B cell (primary cell): ENCODE measurements at regions not wholly inside any gene's neighbourhood (a gene's known extent, or its start where the extent isn't known, plus 50 kb on each side); places are given as distances from the start of the nearest gene placed in this dataset.

Experiments
- ATAC-seq: fragments of 200-7000 bp; cut with Tn5 transposase; one replicate; pipeline ENCODE4 v1.10.0; 2021; ENCODE audit warnings: low read depth, mild to moderate bottlenecking, moderate number of reproducible peaks, moderate library complexity
- CTCF ChIA-PET: fragments of 350-600 bp; sonication (Branson Sonifier 250); formaldehyde crosslinking; loops from one replicate; lab custom pipeline; 2021; ENCODE audit warnings: antibody characterized with exemption, inconsistent platforms; lab: Charles Lee
- POLR2A ChIA-PET: fragments of 350-600 bp; sonication (Branson Sonifier 250); formaldehyde crosslinking; loops from one replicate; lab custom pipeline; 2021; ENCODE audit warnings: antibody characterized with exemption; lab: Charles Lee
- DNase-seq: peaks from one replicate; pipeline ENCODE4 v3.0.0; 2013
- H2AFZ ChIP-seq: 2 replicates; pipeline ENCODE4 v1.6.1; 2012; ENCODE audit warnings: mild to moderate bottlenecking, low read depth, low read length; ENCODE audit not compliant: insufficient read depth, poor library complexity, severe bottlenecking
- H3K27ac ChIP-seq, 2 donors: 1 replicate in 1 of 2; 2 replicates in 1 of 2; pipeline ENCODE4 v1.5.1; 2012 to 2013; ENCODE audit warnings: low read length in 2 of 2, mild to moderate bottlenecking in 2 of 2, moderate library complexity in 1 of 2
- H3K27me3 ChIP-seq, 4 experiments: fragments of 200-600 bp in 1 of 4; sonication (generic) in 1 of 4; replicated peaks in 1 of 4; 1 replicate in 2 of 4; 2 replicates in 2 of 4; pipeline versions ENCODE4 v1.6.1 to v1.7.0; 2013 to 2016; ENCODE audit warnings: low read length in 3 of 4, mild to moderate bottlenecking in 2 of 4, mixed read lengths in 1 of 4, moderate library complexity in 1 of 4; ENCODE audit not compliant: insufficient read depth in 4 of 4, control insufficient read depth in 3 of 4; ENCODE audit errors: control extremely low read depth in 1 of 4
- H3K36me3 ChIP-seq, 2 experiments: replicated peaks in 1 of 2; 1 replicate in 1 of 2; 2 replicates in 1 of 2; pipeline versions ENCODE4 v1.6.1 to v1.7.1; 2013; ENCODE audit warnings: low read length in 1 of 2; ENCODE audit not compliant: insufficient read depth in 2 of 2, control insufficient read depth in 1 of 2; ENCODE audit errors: control extremely low read depth in 1 of 2, extremely low read depth in 1 of 2
- H3K4me1 ChIP-seq, 2 donors: fragments of 200-600 bp in 1 of 2; sonication (generic) in 1 of 2; 1 replicate in 1 of 2; 2 replicates in 1 of 2; pipeline versions ENCODE4 v1.5.1 to v1.6.1; 2013 to 2017; ENCODE audit warnings: low read length in 2 of 2; ENCODE audit not compliant: control insufficient read depth in 2 of 2, insufficient read depth in 2 of 2
- H3K4me2 ChIP-seq: replicated peaks from 2 replicates; pipeline ENCODE3; 2012; ENCODE audit warnings: mild to moderate bottlenecking, low read depth, low read length; ENCODE audit not compliant: poor library complexity, severe bottlenecking
- H3K4me3 ChIP-seq, 5 experiments: fragments of 200-600 bp in 1 of 5; sonication (generic) in 1 of 5; 1 replicate in 3 of 5; 2 replicates in 2 of 5; pipeline versions ENCODE4 v1.5.1 to v1.7.0; 2011 to 2016; ENCODE audit warnings: low read length in 4 of 5, mild to moderate bottlenecking in 4 of 5, low read depth in 2 of 5, control low read depth in 1 of 5, moderate library complexity in 1 of 5; ENCODE audit not compliant: insufficient read depth in 1 of 5; ENCODE audit errors: control extremely low read depth in 1 of 5, extremely low read depth in 1 of 5
- H3K79me2 ChIP-seq: fragments of 200-600 bp; sonication (generic); one replicate; pipeline ENCODE4 v1.6.0; 2016; ENCODE audit warnings: low read length; ENCODE audit not compliant: control insufficient read depth, insufficient read depth
- H3K9ac ChIP-seq: fragments of 200-600 bp; sonication (generic); 2 replicates; pipeline ENCODE4 v1.6.1; 2017; ENCODE audit warnings: mild to moderate bottlenecking, low read length, moderate library complexity
- H3K9me3 ChIP-seq, 3 donors: one replicate each; pipeline versions ENCODE4 v1.6.1 to v1.7.1; 2013; ENCODE audit warnings: low read length in 2 of 3; ENCODE audit not compliant: control insufficient read depth in 2 of 3, insufficient read depth in 1 of 3; ENCODE audit errors: control extremely low read depth in 1 of 3
- H4K20me1 ChIP-seq: 2 replicates; pipeline ENCODE4 v1.6.0; 2012; ENCODE audit warnings: mild to moderate bottlenecking, low read length; ENCODE audit not compliant: insufficient read depth, control insufficient read depth, poor library complexity, severe bottlenecking
- H3K27ac Mint-ChIP-seq: one replicate; pipeline ENCODE4 v1.8.0; 2021; ENCODE audit warnings: mixed read lengths
- H3K27me3 Mint-ChIP-seq: one replicate; pipeline ENCODE4 v1.8.0; 2021; ENCODE audit warnings: mixed read lengths
- H3K4me1 Mint-ChIP-seq: one replicate; pipeline ENCODE4 v1.8.0; 2021; ENCODE audit warnings: mixed read lengths
- H3K4me3 Mint-ChIP-seq: one replicate; pipeline ENCODE4 v1.8.0; 2021; ENCODE audit warnings: mixed read lengths
- H3K9me3 Mint-ChIP-seq: one replicate; pipeline ENCODE4 v1.8.0; 2022; ENCODE audit warnings: mixed read lengths; ENCODE audit not compliant: insufficient read depth
- EZH2 ChIP-seq: IDR thresholded peaks from 2 replicates; pipeline ENCODE4 v1.6.1; 2012; ENCODE audit warnings: borderline replicate concordance, low read depth, mild to moderate bottlenecking, moderate library complexity, low read length; ENCODE audit not compliant: insufficient read depth, poor library complexity, severe bottlenecking
- WGBS: methylation state at CpG from one replicate; pipeline ENCODE4 v1.1.5; 2013; ENCODE audit warnings: missing lambda C conversion rate; ENCODE audit not compliant: insufficient coverage; 5-methylcytosine and 5-hydroxymethylcytosine counted together
- intact Hi-C: fragments of 100-400 bp; cut with micrococcal nuclease; formaldehyde crosslinking; loops from one replicate; pipeline ENCODE4 v1.10.0; 2022
- TF ChIP-seq, protein P1 (sequence below): fragments of 200-600 bp; IDR thresholded peaks from one replicate; pipeline ENCODE4 v1.8.0; 2022; ENCODE audit warnings: antibody characterized with exemption, mild to moderate bottlenecking

DNA sequence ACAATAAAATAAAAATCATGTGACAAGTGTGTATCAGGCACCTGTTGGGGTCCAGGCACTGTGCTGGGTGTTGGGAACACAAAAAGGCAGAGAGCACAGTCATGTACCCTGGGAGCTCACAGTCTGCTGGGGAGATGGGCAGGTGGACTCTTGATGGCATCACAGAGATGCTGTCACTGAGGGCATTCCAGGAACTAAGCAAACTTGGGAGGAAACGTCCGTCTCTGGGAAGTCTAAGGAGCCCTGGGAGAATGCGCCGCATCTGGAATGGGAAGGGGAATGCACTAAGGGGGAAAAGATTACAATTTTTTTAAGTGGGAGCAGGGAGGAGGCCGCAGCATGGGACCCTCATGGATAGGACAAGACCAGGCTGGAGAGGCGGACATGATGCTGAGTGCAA is 80.9 kb upstream of the ZNF423 start:
- Mint-ChIP-seq H3K9me3 (peaks cover 3% of the 10 kb centered on the region), H3K4me1 (no peaks in the 10 kb centered on the region), H3K27me3 (peaks cover 15% of the 10 kb centered on the region), H3K4me3 (no peak overlapping the region), H3K27ac (no peak overlapping the region)
- no peak for TF ChIP-seq EZH2
- TF ChIP-seq, protein P1, sequence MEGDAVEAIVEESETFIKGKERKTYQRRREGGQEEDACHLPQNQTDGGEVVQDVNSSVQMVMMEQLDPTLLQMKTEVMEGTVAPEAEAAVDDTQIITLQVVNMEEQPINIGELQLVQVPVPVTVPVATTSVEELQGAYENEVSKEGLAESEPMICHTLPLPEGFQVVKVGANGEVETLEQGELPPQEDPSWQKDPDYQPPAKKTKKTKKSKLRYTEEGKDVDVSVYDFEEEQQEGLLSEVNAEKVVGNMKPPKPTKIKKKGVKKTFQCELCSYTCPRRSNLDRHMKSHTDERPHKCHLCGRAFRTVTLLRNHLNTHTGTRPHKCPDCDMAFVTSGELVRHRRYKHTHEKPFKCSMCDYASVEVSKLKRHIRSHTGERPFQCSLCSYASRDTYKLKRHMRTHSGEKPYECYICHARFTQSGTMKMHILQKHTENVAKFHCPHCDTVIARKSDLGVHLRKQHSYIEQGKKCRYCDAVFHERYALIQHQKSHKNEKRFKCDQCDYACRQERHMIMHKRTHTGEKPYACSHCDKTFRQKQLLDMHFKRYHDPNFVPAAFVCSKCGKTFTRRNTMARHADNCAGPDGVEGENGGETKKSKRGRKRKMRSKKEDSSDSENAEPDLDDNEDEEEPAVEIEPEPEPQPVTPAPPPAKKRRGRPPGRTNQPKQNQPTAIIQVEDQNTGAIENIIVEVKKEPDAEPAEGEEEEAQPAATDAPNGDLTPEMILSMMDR: no peak
- no peak overlapping the region for H2AFZ ChIP-seq
- no peaks in the 10 kb centered on the region for H3K27me3 ChIP-seq
- ChIA-PET POLR2A (no interaction called here), CTCF (no interaction called here)
- H3K27ac ChIP-seq: no peak overlapping the region
- no peaks in the 10 kb centered on the region for H3K36me3 ChIP-seq
- H3K4me3 ChIP-seq: no peak overlapping the region
- no peak for ATAC-seq
- intact Hi-C loops: no loop called here
- no peaks in the 10 kb centered on the region for H3K4me1 ChIP-seq
- H3K9me3 ChIP-seq: peaks cover 0 to 3% (median 0%) of the 10 kb centered on the region in 3 donors
- no peaks in the 10 kb centered on the region for H3K79me2 ChIP-seq
- no peak overlapping the region for H3K9ac ChIP-seq
- 95% methylated on average over 6 of the region's 6 CpGs for WGBS
- DNase-seq: no peak
- H4K20me1 ChIP-seq: no peaks in the 10 kb centered on the region
- no peak overlapping the region for H3K4me2 ChIP-seq

DNA sequence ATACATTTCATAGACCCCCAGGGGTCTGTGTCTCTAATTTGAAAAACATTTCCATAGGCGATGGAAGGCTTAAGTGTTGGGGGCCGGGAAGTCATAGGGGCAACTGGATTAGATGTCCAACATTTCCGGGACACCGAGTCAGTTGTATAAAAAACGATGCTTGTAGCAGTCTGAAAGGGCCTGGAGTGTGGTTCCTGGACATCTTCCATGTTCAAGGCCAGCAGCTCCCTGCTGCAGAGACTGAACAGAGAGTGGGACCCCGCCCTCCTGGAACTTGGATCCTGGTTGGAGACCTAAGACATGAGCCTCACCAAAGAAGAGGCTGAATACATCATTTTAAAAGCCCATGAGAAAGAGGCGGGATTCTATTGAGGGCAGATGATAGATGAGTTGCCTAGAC is 82.0 kb upstream of the ZNF423 start:
- Histone ChIP-seq H3K27ac (no peak overlapping the region), H3K36me3 (no peaks in the 10 kb centered on the region), H4K20me1 (no peaks in the 10 kb centered on the region), H3K79me2 (no peaks in the 10 kb centered on the region), H3K4me2 (no peak overlapping the region), H3K9ac (no peak overlapping the region), H3K4me1 (no peaks in the 10 kb centered on the region), H3K27me3 (no peaks in the 10 kb centered on the region), H3K4me3 (no peak overlapping the region), H2AFZ (no peak overlapping the region), H3K9me3 (peaks cover 0 to 3% (median 0%) of the 10 kb centered on the region in 3 donors)
- WGBS: 87% methylated on average over 7 of the region's 7 CpGs
- no peak overlapping the region for H3K4me3 Mint-ChIP-seq
- POLR2A ChIA-PET: no interaction called here
- H3K27ac Mint-ChIP-seq: no peak overlapping the region
- peaks cover 3% of the 10 kb centered on the region for H3K9me3 Mint-ChIP-seq
- TF ChIP-seq, protein P1: no peak
- TF ChIP-seq EZH2: no peak
- CTCF ChIA-PET: no interaction called here
- H3K27me3 Mint-ChIP-seq: peaks cover 15% of the 10 kb centered on the region
- ATAC-seq (no peak), DNase-seq (no peak)
- no peaks in the 10 kb centered on the region for H3K4me1 Mint-ChIP-seq
- intact Hi-C loops: no loop called here
